HEK293T (cell line): ENCODE measurements at regions not wholly inside any gene's neighbourhood (a gene's known extent, or its start where the extent isn't known, plus 50 kb on each side); places are given as distances from the start of the nearest gene placed in this dataset.

Source experiments
- ARNT ChIP-seq: fragments of 450-650 bp; IDR thresholded peaks from 2 replicates; pipeline ENCODE4 v1.6.1; 2017; ENCODE audit warnings: mild to moderate bottlenecking
- BHLHE40 ChIP-seq: fragments of 450-650 bp; IDR thresholded peaks from 2 replicates; pipeline ENCODE4 v1.6.1; 2016; ENCODE audit warnings: mild to moderate bottlenecking, moderate library complexity, borderline replicate concordance
- ELF4 ChIP-seq: fragments of 450-650 bp; IDR thresholded peaks from 2 replicates; pipeline ENCODE4 v1.6.1; 2017; ENCODE audit warnings: antibody characterized with exemption
- FOXA1 ChIP-seq: fragments of 450-650 bp; IDR thresholded peaks from 2 replicates; pipeline ENCODE4 v1.6.1; 2016; ENCODE audit warnings: mild to moderate bottlenecking
- NFRKB ChIP-seq: fragments of 450-650 bp; IDR thresholded peaks from 2 replicates; pipeline ENCODE4 v1.6.1; 2016; ENCODE audit warnings: mild to moderate bottlenecking, moderate library complexity
- SP1 ChIP-seq: fragments of 450-650 bp; IDR thresholded peaks from 2 replicates; pipeline ENCODE4 v1.6.1; 2017
- SUZ12 ChIP-seq: fragments of 450-650 bp; IDR thresholded peaks from 2 replicates; pipeline ENCODE4 v1.6.1; 2016; ENCODE audit warnings: mild to moderate bottlenecking
- TARDBP ChIP-seq: fragments of 450-650 bp; IDR thresholded peaks from 2 replicates; pipeline ENCODE4 v1.6.1; 2016

DNA sequence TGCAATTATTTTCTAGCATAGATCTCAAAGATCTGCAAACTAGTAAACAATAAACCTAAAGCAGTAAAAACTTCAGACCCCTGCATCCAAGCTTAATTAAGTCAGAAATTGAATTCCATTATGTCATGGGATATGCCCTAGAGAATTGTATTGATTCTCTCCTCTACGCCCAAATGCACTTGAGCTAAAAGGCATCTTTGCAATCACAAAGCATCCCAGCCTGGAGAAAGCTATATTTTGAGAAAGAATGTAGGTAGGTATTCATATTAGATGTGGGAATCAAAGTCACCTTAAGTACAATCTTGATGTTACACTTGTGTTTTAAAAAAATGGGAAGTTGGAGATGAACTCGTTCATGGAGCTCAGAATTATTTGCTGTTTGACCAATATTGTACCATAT is 386.7 kb downstream of the ADAMTS20 start:
- TF ChIP-seq FOXA1 (no peak), TARDBP (no peak), NFRKB (no peak), SUZ12 (no peak), ARNT (no peak), SP1 (no peak), ELF4 (no peak), BHLHE40 (no peak)
